ENCODE measurements at regions not wholly inside any gene's neighbourhood (a gene's known extent, or its start where the extent isn't known, plus 50 kb on each side); places are given as distances from the start of the nearest gene placed in this dataset.

DNA sequence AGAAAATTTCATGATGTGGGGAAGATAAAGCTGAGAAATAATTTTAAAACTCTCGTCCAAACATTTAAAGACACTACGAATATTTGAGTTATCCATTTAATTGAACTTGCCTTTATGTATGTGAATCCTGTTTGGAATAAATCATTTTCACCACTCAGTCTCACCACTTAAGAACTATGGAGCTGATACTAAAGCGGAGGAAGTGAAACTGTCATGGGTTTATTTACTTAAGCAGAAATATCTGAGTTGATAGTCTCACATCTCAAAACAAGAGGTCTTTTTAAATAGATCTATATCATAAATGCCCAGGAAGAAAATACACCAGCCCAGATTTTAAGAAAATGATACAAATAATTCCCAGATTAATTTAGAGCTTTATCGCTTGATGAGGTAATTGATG lies 532.4 kb downstream of the ZNF804A start:
- TF ChIP-seq CTCF (IDR thresholded peaks at IDR 0.05) = no peak
- no peak for TF ChIP-seq POLR2A (IDR thresholded peaks at IDR 0.05)
- TF ChIP-seq POLR2AphosphoS5 (IDR thresholded peaks at IDR 0.05) = no peak

Data from stomach (tissue), 4 donors.